ENCODE measurements at regions not wholly inside any gene's neighbourhood (a gene's known extent, or its start where the extent isn't known, plus 50 kb on each side); places are given as distances from the start of the nearest gene placed in this dataset.
A peak's percentile ranks its signal among the peaks of the same experiment; 100 is the strongest.
"Not testable (repeated sequence)": the region's sequence is repeated elsewhere in the genome, so short reads cannot be mapped to it uniquely, and the experiment has no call there.

DNA sequence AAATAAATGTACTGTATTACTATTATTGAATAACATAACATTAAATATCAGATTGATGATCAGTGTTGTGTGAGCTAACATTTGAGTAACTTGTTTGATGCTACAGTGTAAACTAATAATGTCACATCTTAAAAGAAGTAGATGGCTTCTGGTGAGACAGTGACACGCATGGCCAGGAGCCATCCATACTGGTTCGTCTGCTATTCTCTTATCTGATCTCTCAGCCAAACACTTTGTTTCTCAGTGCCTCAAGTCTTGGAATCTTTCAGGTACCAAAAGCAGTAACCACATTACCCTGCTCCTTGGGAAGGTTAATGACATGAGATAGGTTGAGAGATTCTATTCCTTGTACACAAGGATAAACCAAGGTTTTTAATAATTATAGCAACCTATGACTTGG, 198.1 kb upstream of the IGFBP7 start:
- no peak for DNase-seq

DNA sequence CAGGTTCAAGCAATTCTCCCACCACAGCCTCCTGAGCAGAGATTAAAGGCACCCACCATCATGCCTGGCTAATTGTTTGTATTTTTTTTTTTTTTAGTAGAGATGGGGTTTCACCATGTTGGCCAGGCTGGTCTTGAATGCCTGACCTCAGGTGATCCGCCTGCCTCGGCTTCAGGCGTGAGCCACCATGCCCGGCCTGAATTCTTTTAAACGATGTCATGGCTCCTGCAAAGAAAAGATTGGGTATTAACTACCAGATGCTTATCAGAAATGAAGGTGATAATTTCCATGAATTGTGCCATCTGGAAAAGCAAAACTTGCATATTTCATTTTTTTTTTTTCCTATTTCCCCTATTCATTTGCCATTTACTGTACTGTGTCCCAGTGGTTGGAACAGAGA, 195.7 kb upstream of the IGFBP7 start:
- DNase-seq, result no peak

DNA sequence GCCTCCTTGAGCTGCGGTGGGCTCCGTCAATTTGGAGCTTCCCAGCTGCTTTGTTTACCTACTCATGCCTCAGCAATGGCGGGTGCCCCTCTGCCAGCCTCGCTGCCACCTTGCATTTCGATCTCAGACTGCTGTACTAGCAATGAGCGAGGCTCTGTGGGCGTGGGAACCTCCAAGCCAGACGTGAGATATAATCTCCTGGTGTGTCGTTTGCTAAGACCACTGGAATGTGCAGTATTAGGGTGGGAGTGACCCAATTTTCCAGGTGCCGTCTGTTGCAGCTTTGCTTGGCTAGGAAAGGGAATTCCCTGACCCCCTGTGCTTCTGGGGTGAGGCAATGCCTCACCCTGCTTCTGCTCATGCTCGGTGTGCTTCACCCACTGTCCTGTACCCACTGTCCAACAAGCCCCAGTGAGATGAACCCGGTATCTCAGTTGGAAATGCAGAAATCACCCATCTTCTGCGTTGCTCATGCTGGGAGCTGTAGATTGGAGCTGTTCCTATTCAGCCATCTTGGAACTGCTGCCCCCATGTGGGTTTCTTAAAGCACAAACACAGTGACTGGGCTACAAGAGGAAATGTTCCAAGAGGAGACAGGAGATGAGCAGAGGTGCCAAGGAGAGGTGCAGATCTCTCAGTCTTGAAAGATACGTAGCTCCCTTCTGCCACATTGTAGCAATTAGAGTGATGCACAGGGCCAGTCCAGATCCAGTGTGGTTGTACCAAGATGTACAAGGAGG, 193.0 kb upstream of the IGFBP7 start:
- no peak for DNase-seq

DNA sequence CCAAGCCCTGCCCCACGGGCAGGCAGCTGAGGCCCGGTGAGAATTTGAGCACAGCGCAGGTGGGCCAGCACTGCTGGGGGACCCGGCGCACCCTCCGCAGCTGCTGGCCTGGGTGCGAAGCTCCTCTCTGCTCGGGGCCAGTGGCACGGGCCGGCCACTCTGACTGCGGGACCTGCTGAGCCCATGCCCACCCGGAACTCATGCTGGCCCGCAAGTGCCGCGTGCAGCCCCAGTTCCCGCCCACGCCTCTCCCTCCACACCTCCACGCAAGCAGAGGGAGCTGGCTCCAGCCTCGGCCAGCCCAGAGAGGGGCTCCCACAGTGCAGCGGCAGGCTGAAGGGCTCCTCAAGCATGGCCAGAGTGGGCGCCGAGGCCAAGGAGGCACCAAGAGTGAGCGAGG, 190.1 kb upstream of the IGFBP7 start:
- not testable (repeated sequence) for DNase-seq

DNA sequence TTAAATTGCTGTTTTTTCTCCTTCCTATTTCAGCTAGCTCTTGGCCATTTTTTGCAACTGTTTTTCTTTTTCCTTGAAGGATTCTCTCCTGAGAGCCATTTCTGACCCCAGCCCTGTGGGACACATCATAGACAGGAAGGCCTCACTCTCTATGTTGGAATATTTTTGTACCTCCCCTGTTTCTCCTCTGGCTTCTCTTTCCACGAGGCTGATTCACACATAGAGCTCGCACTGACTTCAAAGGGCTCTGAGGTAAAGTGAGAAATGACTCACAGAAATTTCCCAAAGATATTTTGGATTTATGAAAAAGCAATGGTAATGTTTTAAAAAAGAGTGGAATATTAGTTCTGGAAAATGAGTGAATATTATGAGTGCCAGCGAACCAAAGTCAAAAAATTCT, 181.7 kb upstream of the IGFBP7 start:
- peak; percentile 13 for DNase-seq

DNA sequence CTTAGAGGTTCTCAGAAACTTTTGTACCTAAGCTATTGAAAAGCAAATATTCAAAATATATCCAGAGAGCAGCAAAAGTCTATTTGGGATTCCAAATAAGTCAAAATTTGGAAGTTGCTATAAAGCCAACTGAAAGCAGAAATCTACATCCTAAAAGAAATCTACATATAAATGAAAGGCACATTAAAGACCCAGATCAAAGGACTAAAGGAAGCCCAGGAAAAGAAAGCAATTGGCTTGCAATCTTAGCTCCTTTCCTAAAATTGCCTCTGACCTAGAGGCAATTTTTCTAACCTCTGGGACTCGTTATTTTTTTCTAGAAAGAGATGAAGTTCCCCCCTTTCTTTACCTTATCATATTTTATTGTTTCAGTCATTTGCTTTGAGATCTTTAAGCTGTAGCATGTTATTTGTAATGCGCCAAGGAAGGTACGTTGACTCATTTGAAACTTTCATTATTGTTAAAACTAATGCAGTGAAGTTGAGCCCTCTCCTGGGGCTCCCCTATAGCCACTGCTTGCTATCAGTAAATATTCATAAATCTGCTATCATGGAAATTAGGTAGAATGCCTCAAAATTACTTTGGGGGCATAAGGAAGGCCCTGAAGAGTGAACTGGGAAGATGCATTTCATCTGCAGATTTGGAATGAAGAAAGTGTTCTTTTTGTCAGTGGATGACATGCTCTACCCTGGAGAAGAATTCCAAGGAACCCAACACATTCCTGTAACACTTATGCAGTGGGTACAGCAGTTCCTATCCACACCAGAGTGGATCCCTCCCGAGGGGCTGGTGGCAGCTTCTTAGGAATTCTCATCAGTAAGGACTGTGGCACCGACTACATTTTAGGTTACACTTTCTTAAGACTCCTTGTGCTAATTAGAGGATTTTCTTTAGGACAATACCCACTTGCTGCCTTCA, 177.8 kb upstream of the IGFBP7 start:
- no peak for DNase-seq

DNA sequence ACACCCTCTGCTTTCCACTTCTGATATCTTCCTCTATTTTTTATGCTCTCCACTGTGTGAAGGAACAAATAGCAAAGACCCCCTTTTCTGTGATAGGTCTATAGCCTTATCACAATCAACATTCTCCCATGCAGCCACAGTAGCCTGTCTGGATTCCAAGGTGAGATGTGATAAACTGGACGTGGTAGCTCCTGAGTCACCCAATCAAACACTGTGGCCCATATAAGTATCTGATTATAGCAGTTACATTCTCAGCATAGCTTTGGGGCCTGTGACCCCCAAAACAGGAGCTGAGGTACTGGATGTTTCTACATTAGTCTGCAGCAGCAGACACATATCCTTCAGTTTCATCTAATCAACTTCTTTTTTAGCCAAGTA, 172.7 kb upstream of the IGFBP7 start:
- no peak for DNase-seq

DNA sequence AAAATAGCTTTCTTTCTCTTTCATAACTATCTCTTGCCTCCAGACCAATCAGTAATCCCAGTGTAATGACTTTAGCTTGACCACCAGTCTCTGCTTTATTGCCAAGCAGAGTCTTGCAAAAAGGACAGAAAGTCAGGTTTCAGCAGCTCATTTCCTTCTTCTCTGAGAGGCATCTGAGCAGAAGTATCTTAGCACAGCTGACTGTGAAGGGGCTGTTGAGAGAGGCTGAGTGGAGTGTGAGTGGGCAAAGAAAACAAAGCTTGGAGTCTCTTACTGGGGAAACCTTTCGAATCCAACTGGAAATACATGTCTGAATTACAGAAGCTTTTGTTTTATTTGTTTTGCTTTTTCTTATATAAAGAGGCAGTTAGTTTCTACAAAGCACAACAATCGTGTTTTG, 170.3 kb upstream of the IGFBP7 start:
- DNase-seq, result no peak

DNA sequence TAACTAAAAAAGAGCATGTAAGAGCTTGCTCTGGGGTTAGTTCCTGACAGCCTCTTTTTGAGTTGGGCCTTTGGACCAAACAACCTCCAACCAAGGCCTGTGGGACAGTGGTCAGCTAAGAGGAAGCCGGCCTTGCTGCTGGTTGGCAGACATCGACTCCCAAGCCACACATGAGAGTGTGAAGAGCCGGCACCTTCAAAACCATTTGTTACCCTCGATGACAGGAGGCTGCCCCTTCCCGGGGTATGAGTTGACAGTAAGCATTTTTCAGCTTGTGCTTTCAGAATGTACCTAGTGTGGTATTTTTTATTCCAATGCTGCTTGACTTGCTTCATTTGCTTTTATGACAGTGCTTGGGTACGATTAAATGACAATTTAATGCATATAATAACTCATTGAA, 168.6 kb upstream of the IGFBP7 start:
- DNase-seq, result no peak

DNA sequence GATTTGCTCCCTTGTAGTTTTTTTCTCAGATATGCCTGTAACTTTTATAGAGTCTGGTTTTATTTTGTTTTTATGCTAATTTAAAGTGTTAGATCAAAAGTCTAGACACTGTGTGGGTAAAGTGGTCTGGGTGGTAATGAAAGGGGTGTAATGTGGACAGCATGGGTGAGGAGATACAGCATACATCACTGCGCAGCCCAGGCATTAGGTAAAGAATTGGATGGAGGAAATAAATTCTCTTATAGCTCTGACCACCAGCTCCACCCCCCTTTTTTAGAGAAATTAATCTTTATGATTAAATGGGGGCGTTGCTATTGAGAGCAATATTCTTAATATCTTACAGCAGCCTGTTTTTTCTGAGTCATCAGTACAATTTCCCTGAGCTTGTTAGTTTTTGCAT, 163.9 kb upstream of the IGFBP7 start:
- DNase-seq, result no peak

DNA sequence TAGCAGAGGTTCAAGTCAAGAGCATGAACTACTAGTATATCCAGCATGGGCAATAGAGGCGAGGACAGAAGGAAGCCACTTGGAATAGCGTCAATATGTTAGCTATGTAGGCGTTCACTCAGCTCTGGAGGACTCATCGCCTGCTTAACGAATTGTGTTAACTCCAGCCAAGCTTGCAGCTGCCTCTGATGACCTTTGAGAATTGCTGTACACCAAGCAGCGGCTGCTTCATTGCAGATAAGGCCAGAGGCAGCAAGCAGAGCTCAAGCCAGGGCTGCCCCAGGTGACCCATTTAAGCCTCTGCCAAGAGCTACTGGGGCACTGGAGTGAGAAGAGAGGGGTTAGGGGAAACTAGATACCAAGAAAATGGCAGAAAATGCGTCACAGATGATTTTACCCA, 160.2 kb upstream of the IGFBP7 start:
- no peak for DNase-seq

DNA sequence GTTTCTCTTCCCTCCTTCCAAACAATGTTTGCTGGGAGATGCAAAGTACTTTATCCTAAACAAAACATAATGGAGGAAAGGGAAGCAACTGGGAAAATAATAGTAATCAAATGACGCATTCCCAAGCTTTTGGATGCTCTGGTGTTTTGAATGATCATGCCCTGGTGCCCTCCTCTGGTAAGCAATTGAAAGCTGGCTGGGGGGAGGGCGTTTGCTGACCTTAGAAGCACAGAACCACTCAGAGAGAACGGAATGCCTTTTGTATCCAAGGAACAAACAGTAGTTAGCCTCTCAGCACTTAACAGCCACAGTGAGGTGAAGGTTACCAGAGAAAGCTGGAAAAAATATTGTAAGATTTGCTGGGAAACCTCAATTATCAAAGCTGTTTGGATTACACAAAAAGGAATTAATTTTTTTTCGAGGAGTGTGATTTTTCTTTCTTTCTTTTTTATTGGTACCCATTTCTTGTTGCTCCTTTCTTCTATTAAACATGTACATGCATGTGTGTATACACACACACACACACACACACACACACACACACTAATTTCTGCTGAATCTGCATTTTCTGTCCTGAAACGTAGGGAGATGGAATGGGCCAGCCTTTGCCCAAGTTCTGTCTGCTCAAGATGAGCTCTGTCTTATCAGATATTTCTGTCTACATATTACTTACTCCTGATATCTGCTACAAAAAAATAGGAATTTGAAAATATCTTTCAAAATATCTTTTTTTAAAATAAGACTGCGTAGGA, 155.8 kb upstream of the IGFBP7 start:
- no peak for DNase-seq

DNA sequence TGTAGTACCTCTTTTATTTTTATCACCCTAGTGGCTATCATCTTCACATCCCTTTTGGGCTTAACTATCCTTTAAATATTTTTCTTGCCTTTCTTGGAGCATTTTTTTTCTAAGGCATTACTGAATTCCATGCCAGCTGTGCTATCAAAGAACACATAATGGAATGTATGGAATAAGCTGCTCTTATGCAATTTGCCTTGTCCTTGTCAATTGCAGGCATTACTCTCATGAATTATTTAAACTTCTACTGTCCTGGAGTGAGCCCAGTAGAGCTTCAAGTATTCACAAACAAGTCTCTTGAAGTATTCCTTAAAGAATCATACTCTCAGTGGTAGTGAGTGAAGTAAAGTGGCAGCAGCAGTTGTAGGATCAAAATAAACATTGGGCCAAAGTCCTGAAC, 144.6 kb upstream of the IGFBP7 start:
- peak; percentile 3 for DNase-seq

DNA sequence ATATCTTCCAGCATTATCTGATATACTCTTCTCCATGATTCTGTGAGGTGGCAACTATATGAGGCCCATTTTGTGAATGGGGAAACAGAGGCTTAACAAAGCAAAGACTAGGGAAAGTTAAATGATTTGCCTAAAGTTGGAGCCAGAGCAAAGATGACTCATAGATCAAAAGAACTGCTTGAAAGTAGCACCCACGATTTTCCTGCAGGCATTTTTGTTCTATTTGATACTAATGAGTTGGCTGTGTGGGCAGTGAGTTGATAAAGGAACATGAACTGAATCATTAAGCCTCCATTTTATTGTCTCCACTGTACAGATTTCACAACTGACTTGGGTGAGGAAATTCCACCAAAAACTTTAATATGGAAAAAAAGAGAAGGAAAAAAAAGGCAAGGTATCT, 138.9 kb upstream of the IGFBP7 start:
- DNase-seq, result no peak

DNA sequence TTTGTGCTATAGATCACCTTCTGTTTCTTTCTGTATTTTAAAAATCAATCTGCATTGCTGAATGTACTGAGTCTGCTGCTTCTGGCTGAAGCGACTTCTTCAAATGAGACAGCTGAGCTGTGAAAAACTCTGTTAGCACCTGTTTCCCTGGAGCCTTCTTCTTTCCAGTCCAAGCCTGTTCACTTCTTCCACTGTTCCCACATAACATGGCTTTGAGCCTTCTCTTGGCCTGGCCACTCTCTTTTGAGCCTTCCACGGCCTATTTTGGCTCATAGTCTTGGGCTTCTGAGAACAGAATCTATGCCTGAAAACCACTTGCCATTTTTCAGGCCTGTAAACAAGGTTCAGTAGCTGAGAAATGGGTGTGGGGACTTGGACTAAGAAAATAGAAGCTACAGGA, 132.9 kb upstream of the IGFBP7 start:
- DNase-seq, result no peak

DNA sequence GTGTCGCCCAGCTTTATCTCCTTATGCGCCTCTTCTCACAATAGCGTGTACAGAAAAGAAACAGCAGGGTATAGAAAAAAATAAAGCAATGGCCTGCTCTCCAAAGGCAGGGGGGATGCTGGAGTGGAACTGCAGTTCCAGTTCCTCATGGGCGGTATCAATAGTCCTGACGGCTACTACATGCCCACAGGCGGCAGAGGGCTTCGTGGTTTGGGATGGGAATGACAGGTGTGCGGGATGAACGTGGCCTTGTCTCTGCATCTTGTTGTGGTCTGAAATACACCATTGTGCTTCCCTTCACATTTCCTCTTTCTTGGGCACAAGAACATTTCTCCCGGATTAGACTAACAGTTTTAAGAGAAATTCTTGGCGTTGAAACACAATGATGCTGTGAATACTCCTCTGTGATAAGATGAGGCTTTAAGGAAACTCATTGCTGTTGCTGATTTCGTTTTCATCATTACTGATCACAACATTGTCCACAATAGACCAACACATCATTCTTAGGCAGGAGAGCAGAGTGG, 124.1 kb upstream of the IGFBP7 start:
- no peak for DNase-seq

DNA sequence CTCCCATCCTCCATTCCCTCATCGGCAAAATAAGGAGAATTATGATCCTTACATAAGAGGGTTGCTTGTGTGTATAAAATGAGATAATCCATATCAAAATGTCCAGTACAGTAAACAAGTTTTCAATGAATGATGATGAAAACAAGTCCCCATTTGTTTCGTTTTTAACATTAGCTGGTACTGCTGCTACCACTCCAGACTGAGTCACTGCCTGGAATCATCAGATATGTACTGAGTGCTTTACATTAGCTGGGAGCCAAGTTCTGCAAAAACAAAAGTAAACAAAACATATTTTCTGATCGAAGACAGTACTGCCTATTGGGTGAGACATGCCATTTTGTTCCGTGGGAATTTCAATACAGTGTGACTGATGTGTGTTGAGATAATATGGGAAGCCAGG, 123.2 kb upstream of the IGFBP7 start:
- peak; percentile 35 for DNase-seq

DNA sequence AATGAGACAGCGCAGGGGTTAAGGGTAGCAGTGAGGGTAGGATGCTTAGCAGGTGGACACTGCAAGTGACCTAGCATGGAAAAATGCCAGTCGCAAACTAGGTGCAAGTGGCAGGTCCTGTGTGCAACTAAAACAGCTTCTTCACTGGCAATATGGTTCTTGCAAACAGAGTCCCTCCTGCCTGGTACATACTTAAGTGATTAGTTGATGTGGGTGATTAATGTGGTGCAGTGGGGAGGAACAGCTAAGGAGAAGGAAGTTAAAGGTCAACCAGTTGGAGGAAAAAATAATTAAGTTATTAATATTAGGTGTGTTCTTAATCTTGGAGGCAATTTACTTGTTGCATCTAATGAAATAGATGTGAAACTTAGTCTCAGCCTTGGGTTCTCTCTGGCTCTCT, 121.6 kb upstream of the IGFBP7 start:
- peak; percentile 17 for DNase-seq

DNA sequence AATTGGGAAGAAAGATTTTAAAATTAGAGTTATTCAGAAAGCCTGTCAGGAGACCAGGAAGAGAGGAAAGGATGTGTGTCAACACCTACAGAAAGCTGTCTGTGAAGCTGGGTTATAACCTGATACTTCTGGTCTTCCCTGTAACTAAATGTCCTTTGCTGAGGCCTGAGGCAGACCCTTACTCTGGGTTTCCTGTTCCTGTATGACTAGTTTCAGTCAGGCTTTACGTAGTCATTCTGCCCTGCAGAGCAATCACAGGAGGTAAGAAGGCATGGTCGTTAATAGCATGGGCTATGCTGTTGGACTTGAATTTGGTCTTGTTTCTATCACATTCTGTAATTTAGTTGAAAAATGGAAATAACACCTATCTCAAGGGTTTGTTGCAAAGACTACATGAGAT, 110.5 kb upstream of the IGFBP7 start:
- no peak for DNase-seq

DNA sequence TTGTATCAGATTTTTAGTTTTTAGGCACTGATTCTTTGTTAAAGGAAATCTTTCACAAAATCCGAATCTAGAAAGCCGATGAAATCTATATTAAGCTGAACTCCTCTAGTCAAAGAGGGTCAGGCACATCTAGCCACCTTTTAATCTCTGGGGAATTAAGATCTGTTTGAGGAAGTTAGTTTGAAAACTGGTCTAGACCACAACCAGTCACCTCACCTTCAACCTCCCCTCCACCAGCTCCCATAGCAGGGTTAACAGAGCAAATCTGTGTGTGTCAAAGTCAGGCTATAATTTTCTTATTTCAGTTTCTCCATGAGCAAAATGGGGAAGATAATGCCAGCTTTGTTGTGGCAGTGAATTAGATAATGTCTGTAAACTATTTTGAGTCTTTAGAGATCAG, 110.0 kb upstream of the IGFBP7 start:
- no peak for DNase-seq

DNA sequence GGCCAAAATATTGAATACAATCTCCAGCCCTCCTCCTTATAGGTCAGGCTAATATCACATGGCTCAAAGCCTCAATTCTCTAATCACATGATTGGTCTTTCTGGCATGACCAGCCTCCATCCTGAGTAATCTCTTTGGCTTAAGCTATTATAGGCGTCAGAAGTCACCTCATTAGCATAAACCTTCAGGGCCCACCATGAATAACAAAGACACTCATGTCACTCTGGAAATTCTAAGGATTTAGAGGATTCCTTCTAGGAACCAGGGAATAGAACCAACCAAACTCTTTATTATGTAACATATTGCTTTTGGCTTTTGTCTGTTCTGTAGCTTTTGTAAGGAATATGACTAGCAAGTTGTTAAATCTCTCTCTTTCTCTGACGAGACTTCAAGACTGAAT, 109.2 kb upstream of the IGFBP7 start:
- DNase-seq, result no peak

DNA sequence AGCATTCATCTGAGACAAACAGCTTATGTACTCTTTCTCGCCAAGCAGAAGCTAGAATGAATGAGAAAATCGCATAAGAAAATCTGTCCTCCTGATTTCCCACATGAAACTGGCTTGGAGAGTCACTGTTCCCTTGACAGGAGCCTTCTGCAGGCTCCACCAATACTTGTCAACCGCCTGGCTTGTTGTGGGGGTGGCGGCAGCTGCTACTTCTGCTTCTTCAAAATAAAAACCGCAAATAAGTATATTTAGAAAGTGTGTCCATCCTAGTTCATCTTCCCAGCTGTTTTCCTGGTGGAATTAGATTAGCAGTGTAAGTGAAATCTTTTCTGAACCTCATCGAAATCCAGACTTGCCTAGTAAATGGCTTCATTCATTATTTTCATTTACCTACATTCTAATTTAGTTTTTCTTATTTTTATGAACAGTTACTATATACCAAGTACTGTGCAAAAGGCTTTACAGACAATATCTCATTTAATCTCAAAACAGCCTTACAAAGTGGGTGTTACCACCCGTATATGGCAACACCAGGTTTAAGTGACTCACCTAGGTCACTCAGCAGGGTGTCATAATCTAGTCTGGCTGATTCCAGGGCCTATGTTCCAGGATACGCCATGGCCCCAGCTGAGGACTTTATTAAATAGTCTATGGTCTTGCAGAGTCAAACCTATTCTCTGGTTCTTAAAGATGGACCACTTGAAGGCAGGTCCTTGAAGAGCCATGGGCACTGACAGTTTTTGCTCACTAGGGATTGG, 104.6 kb upstream of the IGFBP7 start:
- DNase-seq, result no peak

Measured in fibroblast of skin of back (primary cell).